A549 (cell line): ENCODE measurements at regions not wholly inside any gene's neighbourhood (a gene's known extent, or its start where the extent isn't known, plus 50 kb on each side); places are given as distances from the start of the nearest gene placed in this dataset.

ENCODE experiments used
- ATAC-seq, 2 experiments: fragments of 200-7000 bp in 1 of 2; fragments of >200 bp in 1 of 2; cut with Nextera tagmentation in 1 of 2; cut with Tn5 transposase in 1 of 2; 3 replicates each; pipeline versions ENCODE4 v1.8.0 to v1.9.1; 2018 to 2020; ENCODE audit warnings: mild to moderate bottlenecking in 1 of 2, moderate library complexity in 1 of 2
- CTCF ChIA-PET: fragments of 300-600 bp; sonication (Branson Sonifier 250); formaldehyde crosslinking; extraction: SDS; loops from one replicate; lab custom pipeline; 2021; ENCODE audit warnings: antibody characterized with exemption, inconsistent platforms; lab: Yijun Ruan, JAX
- POLR2A ChIA-PET: fragments of 350-600 bp; formaldehyde crosslinking; extraction: SDS; loops from one replicate; lab custom pipeline; 2021; ENCODE audit warnings: antibody characterized with exemption, inconsistent platforms; lab: Yijun Ruan, JAX
- DNase-seq, 2 experiments: peaks; one replicate each; pipeline versions ENCODE4 v3.0.0 to v3.0.0-alpha.2; 2011 to 2016; ENCODE audit warnings: low read depth in 1 of 2, low spot score in 1 of 2
- FAIRE-seq: peaks from 2 replicates; lab custom pipeline; 2011; peaks lifted over from hg19 to GRCh38; lab: Jason Lieb, UNC
- H3K27ac ChIP-seq, 2 experiments: fragments of >200 bp; sonication (Bioruptor Twin); formaldehyde crosslinking; 3 replicates each; pipeline ENCODE4 v1.5.1; 2016 to 2017
- H3K4me1 ChIP-seq: fragments of >200 bp; sonication (Bioruptor Twin); formaldehyde crosslinking; 3 replicates; pipeline ENCODE4 v1.6.1; 2016
- H3K4me2 ChIP-seq: fragments of >200 bp; sonication (Bioruptor Twin); formaldehyde crosslinking; 3 replicates; pipeline ENCODE4 v1.6.1; 2016
- H3K4me3 ChIP-seq: fragments of >200 bp; sonication (Bioruptor Twin); formaldehyde crosslinking; 3 replicates; pipeline ENCODE4 v1.5.1; 2016
- H3K9me3 ChIP-seq: fragments of >200 bp; sonication (Bioruptor Twin); formaldehyde crosslinking; 3 replicates; pipeline ENCODE4 v1.6.1; 2016
- BCL3 ChIP-seq: fragments of >200 bp; sonication (Bioruptor Twin); formaldehyde crosslinking; IDR thresholded peaks from 3 replicates; pipeline ENCODE4 v1.6.1; 2016
- CBX8 ChIP-seq: fragments of 200-600 bp; sonication (generic); IDR thresholded peaks from 2 replicates; pipeline ENCODE4 v1.6.1; 2016
- CHD2 ChIP-seq: fragments of 150-350 bp; IDR thresholded peaks from 2 replicates; pipeline ENCODE4 v1.6.1; 2014; ENCODE audit warnings: low read length; ENCODE audit not compliant: partially characterized antibody
- E2F6 ChIP-seq: IDR thresholded peaks from 2 replicates; pipeline ENCODE4 v1.6.1; 2012; ENCODE audit warnings: low read depth, borderline replicate concordance
- EHMT2 ChIP-seq: fragments of 200-600 bp; sonication (generic); IDR thresholded peaks from 2 replicates; pipeline ENCODE4 v1.6.1; 2016; ENCODE audit warnings: antibody characterized with exemption, low read depth, mild to moderate bottlenecking, moderate library complexity
- ELK1 ChIP-seq: fragments of 150-350 bp; IDR thresholded peaks from 2 replicates; pipeline ENCODE4 v1.6.1; 2014; ENCODE audit warnings: low read depth, mild to moderate bottlenecking, low read length
- ESRRA ChIP-seq: fragments of 150-350 bp; IDR thresholded peaks from 2 replicates; pipeline ENCODE4 v1.6.1; 2014; ENCODE audit warnings: mild to moderate bottlenecking, low read length, borderline replicate concordance
- FOSB ChIP-seq: fragments of 250-450 bp; sonication (Bioruptor Pico); IDR thresholded peaks from 2 replicates; pipeline ENCODE4 v1.5.0; 2020; ENCODE audit warnings: mild to moderate bottlenecking, moderate library complexity
- HDAC2 ChIP-seq: fragments of 200-600 bp; sonication (generic); IDR thresholded peaks from 2 replicates; pipeline ENCODE4 v1.6.1; 2016
- HEYL ChIP-seq: fragments of 250-450 bp; sonication (Bioruptor Pico); IDR thresholded peaks from 2 replicates; pipeline ENCODE4 v1.8.0; 2021; ENCODE audit warnings: mild to moderate bottlenecking, moderate library complexity
- HOXA7 ChIP-seq: fragments of 250-450 bp; sonication (Bioruptor Pico); IDR thresholded peaks from 2 replicates; pipeline ENCODE4 v1.5.0; 2020; ENCODE audit warnings: mild to moderate bottlenecking, moderate library complexity
- HOXB13 ChIP-seq: fragments of 250-450 bp; sonication (Bioruptor Pico); IDR thresholded peaks from 2 replicates; pipeline ENCODE4 v1.5.0; 2020; ENCODE audit warnings: low read depth, mild to moderate bottlenecking, moderate library complexity
- JUNB ChIP-seq: fragments of >200 bp; sonication (Bioruptor Twin); formaldehyde crosslinking; IDR thresholded peaks from 2 replicates; pipeline ENCODE4 v1.6.1; 2016
- MYC ChIP-seq: IDR thresholded peaks from 2 replicates; pipeline ENCODE4 v1.6.1; 2012; ENCODE audit warnings: mild to moderate bottlenecking, inconsistent platforms, low read length, improper control_type of control experiment, borderline replicate concordance
- NFE2L2 ChIP-seq: fragments of 150-350 bp; conservative IDR thresholded peaks from 2 replicates; pipeline ENCODE4 v1.6.1; 2014; ENCODE audit warnings: low read length
- NR3C1 ChIP-seq: fragments of >200 bp; sonication (Bioruptor Twin); formaldehyde crosslinking; IDR thresholded peaks from 3 replicates; pipeline ENCODE4 v1.6.1; 2017
- RAD21 ChIP-seq, 2 experiments: fragments of >200 bp in 1 of 2; sonication (Bioruptor Twin) in 1 of 2; formaldehyde crosslinking in 1 of 2; IDR thresholded peaks in 1 of 2; conservative IDR thresholded peaks in 1 of 2; 2 replicates in 1 of 2; 3 replicates in 1 of 2; pipeline ENCODE4 v1.6.1; 2012 to 2018; ENCODE audit warnings: inconsistent platforms in 1 of 2
- RARB ChIP-seq: fragments of 250-450 bp; sonication (Bioruptor Pico); IDR thresholded peaks from 2 replicates; pipeline ENCODE4 v1.8.0; 2021; ENCODE audit warnings: mild to moderate bottlenecking, moderate library complexity
- REST ChIP-seq: fragments of 200-600 bp; sonication (generic); IDR thresholded peaks from 2 replicates; pipeline ENCODE4 v1.6.1; 2016; ENCODE audit warnings: antibody characterized with exemption, mild to moderate bottlenecking, moderate library complexity
- RFX5 ChIP-seq: fragments of 450-650 bp; IDR thresholded peaks from 2 replicates; pipeline ENCODE4 v1.7.1; 2014; ENCODE audit warnings: antibody characterized with exemption, mild to moderate bottlenecking, moderate library complexity
- SREBF2 ChIP-seq: fragments of 450-650 bp; IDR thresholded peaks from 2 replicates; pipeline ENCODE4 v1.6.1; 2014; ENCODE audit warnings: mild to moderate bottlenecking, moderate library complexity
- ZC3H11A ChIP-seq: fragments of 450-650 bp; IDR thresholded peaks from 2 replicates; pipeline ENCODE4 v1.6.1; 2014; ENCODE audit warnings: antibody characterized with exemption, mild to moderate bottlenecking
- ZFP36 ChIP-seq: fragments of 450-650 bp; IDR thresholded peaks from 2 replicates; pipeline ENCODE4 v1.6.1; 2014; ENCODE audit warnings: borderline replicate concordance; ENCODE audit not compliant: partially characterized antibody
- WGBS: methylation state at CpG from one replicate; pipeline ENCODE4 v1.1.6; 2017; ENCODE audit errors: missing lambda C conversion rate; 5-methylcytosine and 5-hydroxymethylcytosine counted together
- TF ChIP-seq, protein P1 (sequence below): fragments of 250-450 bp; sonication (Bioruptor Pico); IDR thresholded peaks from 2 replicates; pipeline ENCODE4 v1.5.0; 2021; ENCODE audit warnings: mild to moderate bottlenecking, moderate library complexity, borderline replicate concordance

DNA sequence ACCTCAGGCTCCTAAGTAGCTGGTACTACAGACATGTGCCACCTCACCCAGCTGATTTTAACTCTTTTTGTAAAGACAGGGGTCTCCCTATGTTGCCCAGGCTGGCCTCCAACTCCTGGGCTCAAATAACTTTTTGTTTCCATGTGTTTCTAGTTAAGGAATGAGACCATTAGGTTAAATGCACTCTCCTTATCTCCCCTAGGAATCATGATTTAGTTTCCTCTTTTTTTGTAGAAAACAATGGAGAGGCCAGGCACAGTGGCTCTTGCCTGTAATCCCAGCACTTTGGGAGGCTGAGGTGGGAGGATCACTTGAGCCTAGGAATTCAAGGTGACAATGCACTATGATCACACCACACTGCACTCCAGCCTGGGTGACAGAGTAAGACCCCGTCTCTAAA, 198.8 kb upstream of the C2CD4B start:
- H3K27ac ChIP-seq = no peak overlapping the region
- no peaks in the 10 kb centered on the region for H3K9me3 ChIP-seq
- DNase-seq = no peak
- no peaks in the 10 kb centered on the region for H3K4me1 ChIP-seq
- TF ChIP-seq HOXB13 (CRISPR knock-in tag) = no peak
- no peak for TF ChIP-seq ZFP36
- TF ChIP-seq HOXA7 (CRISPR knock-in tag) = no peak
- no peak for TF ChIP-seq REST
- TF ChIP-seq BCL3 = no peak
- no peak for TF ChIP-seq CHD2
- TF ChIP-seq JUNB = no peak
- TF ChIP-seq EHMT2 = no peak
- no peak for TF ChIP-seq ZC3H11A
- no peak for TF ChIP-seq SREBF2
- TF ChIP-seq HDAC2 = no peak
- CTCF ChIA-PET = interaction anchor here (3.6 kb wide), 1 partner anchor 10 kb away, joined by 13 read pairs; no protein-coding TSS in a partner anchor
- 24% methylated on average over 1 of the region's 1 CpG for WGBS
- ATAC-seq = no peak
- peak; percentile 18 for FAIRE-seq
- H3K4me3 ChIP-seq = no peak overlapping the region
- POLR2A ChIA-PET = no interaction called here
- H3K4me2 ChIP-seq = no peak overlapping the region

GRCh38 chr15:62365795-62366442, 200.8 kb upstream of the C2CD4B start:
- ATAC-seq (peak; percentile 52 to 53; a peak in 4 of 6 replicates), DNase-seq (no peak), FAIRE-seq (no peak)
- Histone ChIP-seq H3K4me3 (no peak overlapping the region), H3K9me3 (no peaks in the 10 kb centered on the region), H3K4me1 (no peaks in the 10 kb centered on the region)
- CTCF ChIA-PET = interaction anchor here (1.0 to 3.6 kb wide), 4 partner anchors 8 to 60 kb away, joined by 3 to 13 read pairs (median 3); no protein-coding TSS in a partner anchor
- no peak for TF ChIP-seq CBX8
- TF ChIP-seq E2F6 = no peak
- TF ChIP-seq, protein P1, sequence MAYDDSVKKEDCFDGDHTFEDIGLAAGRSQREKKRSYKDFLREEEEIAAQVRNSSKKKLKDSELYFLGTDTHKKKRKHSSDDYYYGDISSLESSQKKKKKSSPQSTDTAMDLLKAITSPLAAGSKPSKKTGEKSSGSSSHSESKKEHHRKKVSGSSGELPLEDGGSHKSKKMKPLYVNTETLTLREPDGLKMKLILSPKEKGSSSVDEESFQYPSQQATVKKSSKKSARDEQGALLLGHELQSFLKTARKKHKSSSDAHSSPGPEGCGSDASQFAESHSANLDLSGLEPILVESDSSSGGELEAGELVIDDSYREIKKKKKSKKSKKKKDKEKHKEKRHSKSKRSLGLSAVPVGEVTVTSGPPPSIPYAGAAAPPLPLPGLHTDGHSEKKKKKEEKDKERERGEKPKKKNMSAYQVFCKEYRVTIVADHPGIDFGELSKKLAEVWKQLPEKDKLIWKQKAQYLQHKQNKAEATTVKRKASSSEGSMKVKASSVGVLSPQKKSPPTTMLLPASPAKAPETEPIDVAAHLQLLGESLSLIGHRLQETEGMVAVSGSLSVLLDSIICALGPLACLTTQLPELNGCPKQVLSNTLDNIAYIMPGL (CRISPR knock-in tag) = no peak
- no peak for TF ChIP-seq MYC
- TF ChIP-seq RFX5 = no peak
- no peak for TF ChIP-seq SREBF2
- no peak for TF ChIP-seq ELK1
- TF ChIP-seq RAD21 (conservative IDR thresholded peaks at IDR 0.05 in 1 of 2, IDR thresholded peaks at IDR 0.05 in 1 of 2) = no peak
- no peak for TF ChIP-seq NFE2L2
- TF ChIP-seq CHD2 = no peak
- no peak for TF ChIP-seq NR3C1
- no peak for TF ChIP-seq FOSB
- no peak for TF ChIP-seq HEYL
- TF ChIP-seq RARB (CRISPR knock-in tag) = no peak
- no peak for TF ChIP-seq ESRRA
- TF ChIP-seq, all 56 proteins: peak for 0
- WGBS = 39% methylated on average over 4 of the region's 4 CpGs
- Histone ChIP-seq H3K27ac (no peak overlapping the region), H3K4me2 (no peak overlapping the region)
- POLR2A ChIA-PET = no interaction called here
